ENCODE measurements at regions not wholly inside any gene's neighbourhood (a gene's known extent, or its start where the extent isn't known, plus 50 kb on each side); places are given as distances from the start of the nearest gene placed in this dataset.

GRCh38 chr12:85394809-85395208 lies 114.8 kb downstream of the ALX1 start:
- no peaks in the 10 kb centered on the region for H3K4me1 ChIP-seq (ENCODE audit: insufficient read depth, low read length)
- H2AFZ ChIP-seq (ENCODE audit: low read length) = no peak overlapping the region
- no peak for FAIRE-seq
- POLR2A ChIA-PET = no interaction called here
- no peak overlapping the region for H3K27ac ChIP-seq (ENCODE audit: extremely low read length, insufficient read depth, low read length)
- H3K79me2 ChIP-seq (ENCODE audit: insufficient read depth, low read length) = no peaks in the 10 kb centered on the region
- TF ChIP-seq ZNF234 (CRISPR knock-in tag; conservative IDR thresholded peaks at IDR 0.05) (no peak), SNRNP70 (IDR thresholded peaks at IDR 0.05; ENCODE audit: low read depth, low read length) (no peak), DMAP1 (CRISPR knock-in tag; IDR thresholded peaks at IDR 0.05) (no peak), ZNF776 (CRISPR knock-in tag; IDR thresholded peaks at IDR 0.05) (no peak), ZBTB42 (CRISPR knock-in tag; IDR thresholded peaks at IDR 0.05) (no peak), ZNF34 (CRISPR knock-in tag; IDR thresholded peaks at IDR 0.05; ENCODE audit: borderline replicate concordance) (no peak), RBM39 (IDR thresholded peaks at IDR 0.05; ENCODE audit: low read depth, low read length, poor library complexity, severe bottlenecking) (no peak), CAMTA2 (CRISPR knock-in tag; IDR thresholded peaks at IDR 0.05; ENCODE audit: borderline replicate concordance) (no peak), ZBTB44 (CRISPR knock-in tag; IDR thresholded peaks at IDR 0.05) (no peak), HINFP (CRISPR knock-in tag; IDR thresholded peaks at IDR 0.05; ENCODE audit: low read depth) (no peak), HDAC6 (IDR thresholded peaks at IDR 0.05; ENCODE audit: low read depth, low read length) (no peak), PPARG (CRISPR knock-in tag; conservative IDR thresholded peaks at IDR 0.05) (no peak), ZNF280D (CRISPR knock-in tag; IDR thresholded peaks at IDR 0.05) (no peak), HOXA9 (CRISPR knock-in tag; IDR thresholded peaks at IDR 0.05; ENCODE audit: borderline replicate concordance) (no peak), TAF1 (CRISPR knock-in tag; IDR thresholded peaks at IDR 0.05) (no peak)
- WGBS (ENCODE audit: low lambda C conversion rate) = 22% methylated on average over 3 of the region's 3 CpGs
- ATAC-seq = no peak
- DNase-seq (ENCODE audit: low spot score) = no peak
- CTCF ChIA-PET (ENCODE audit: low intra/inter-chr PET ratio, low total read pairs) = no interaction called here
- BruUV-seq (replicated peaks) = no TSS peak
- no peak overlapping the region for H3K4me2 ChIP-seq (ENCODE audit: low read depth, low read length)
- H3K27me3 ChIP-seq (ENCODE audit: control insufficient read depth in 1 of 2, insufficient read depth in 2 of 2, low read length in 2 of 2) = no peaks in the 10 kb centered on the region
- no peaks in the 10 kb centered on the region for H4K20me1 ChIP-seq (ENCODE audit: insufficient read depth, low read length)
- no peak overlapping the region for H3K4me3 ChIP-seq (replicated peaks in 1 of 3; ENCODE audit: insufficient read depth in 1 of 3, low read depth in 2 of 3, low read length in 3 of 3)
- in situ Hi-C loops (cut with HindIII; ENCODE audit: extremely low pct_ligation_motif_present, low pct_unique_long_range_greater_than_20kb) = no loop called here
- intact Hi-C loops (cut with micrococcal nuclease; ENCODE audit: unreplicated experiment) = no loop called here
- H3K9me3 ChIP-seq (ENCODE audit: low read length) = no peaks in the 10 kb centered on the region
- no peak overlapping the region for H3K9ac ChIP-seq (ENCODE audit: insufficient read depth, low read depth, low read length)
- H3K36me3 ChIP-seq (replicated peaks in 1 of 2; ENCODE audit: control insufficient read depth in 1 of 2, insufficient read depth in 2 of 2, low read length in 2 of 2) = no peaks in the 10 kb centered on the region

Data from HepG2 (cell line).